K562 (cell line): ENCODE measurements at regions not wholly inside any gene's neighbourhood (a gene's known extent, or its start where the extent isn't known, plus 50 kb on each side); places are given as distances from the start of the nearest gene placed in this dataset.

Source experiments
- ATF7 ChIP-seq: fragments of 450-650 bp; IDR thresholded peaks from 2 replicates; pipeline ENCODE4 v1.7.1; 2014; ENCODE audit warnings: mild to moderate bottlenecking, moderate library complexity
- CREB3L1 ChIP-seq: fragments of 450-650 bp; IDR thresholded peaks from 2 replicates; pipeline ENCODE4 v1.6.1; 2014; ENCODE audit warnings: low read depth, mild to moderate bottlenecking, moderate library complexity, borderline replicate concordance
- MCM5 ChIP-seq: fragments of 450-650 bp; IDR thresholded peaks from 2 replicates; pipeline ENCODE4 v1.6.1; 2016; ENCODE audit warnings: low read depth
- NR2C2 ChIP-seq, 2 experiments: fragments of 200-800 bp in 1 of 2; sonication (Bioruptor generic) in 1 of 2; sonication (generic) in 1 of 2; formaldehyde crosslinking in 1 of 2; IDR thresholded peaks; 2 replicates each; pipeline versions ENCODE4 v1.6.1 to v1.8.0; 2016 to 2022; ENCODE audit warnings: mild to moderate bottlenecking in 1 of 2, missing compliant biosample characterization in 1 of 2, missing genetic modification characterization in 1 of 2, missing genetic modification reagents in 1 of 2
- SAP30 ChIP-seq: fragments of 200-600 bp; sonication (generic); IDR thresholded peaks from 2 replicates; pipeline ENCODE4 v1.6.1; 2012; ENCODE audit warnings: borderline replicate concordance, low read depth, mild to moderate bottlenecking, moderate library complexity, low read length, control low read depth, inconsistent platforms; ENCODE audit not compliant: insufficient read depth, poor library complexity, severe bottlenecking
- TARDBP ChIP-seq: fragments of 450-650 bp; IDR thresholded peaks from 2 replicates; pipeline ENCODE4 v1.6.1; 2016
- TBL1XR1 ChIP-seq, 2 experiments: IDR thresholded peaks; 2 replicates each; pipeline ENCODE4 v1.6.1; 2012; ENCODE audit warnings: improper control_type of control experiment in 2 of 2, low read length in 2 of 2, mild to moderate bottlenecking in 1 of 2
- ZBTB1 ChIP-seq: sonication (generic); formaldehyde crosslinking; IDR thresholded peaks from 2 replicates; pipeline ENCODE4 v1.8.1; 2023; ENCODE audit warnings: missing genetic modification reagents, low read depth, mild to moderate bottlenecking, borderline replicate concordance
- ZBTB43 ChIP-seq: sonication (generic); formaldehyde crosslinking; IDR thresholded peaks from 2 replicates; pipeline ENCODE4 v1.8.0; 2023; ENCODE audit warnings: mild to moderate bottlenecking, missing genetic modification reagents
- ZNF175 ChIP-seq: fragments of 200-800 bp; sonication (Bioruptor generic); IDR thresholded peaks from 2 replicates; pipeline ENCODE4 v1.6.1; 2016; ENCODE audit warnings: low read depth, mild to moderate bottlenecking, missing genetic modification characterization, missing compliant biosample characterization
- ZNF766 ChIP-seq: fragments of 200-800 bp; sonication (Bioruptor generic); conservative IDR thresholded peaks from 2 replicates; pipeline ENCODE4 v1.6.1; 2016; ENCODE audit warnings: missing genetic modification characterization, missing compliant biosample characterization
- ZNF77 ChIP-seq: fragments of 250-450 bp; sonication (Bioruptor Pico); IDR thresholded peaks from 2 replicates; pipeline ENCODE4 v1.5.0; 2020
- ZNF79 ChIP-seq: fragments of 250-450 bp; sonication (Bioruptor Pico); IDR thresholded peaks from 2 replicates; pipeline ENCODE4 v1.4.0; 2020; ENCODE audit warnings: low read depth, mild to moderate bottlenecking, moderate library complexity
- TF ChIP-seq, protein P1 (sequence below), 2 experiments: fragments of 450-650 bp; conservative IDR thresholded peaks; 2 replicates each; pipeline ENCODE4 v1.6.1; 2017; ENCODE audit warnings: mild to moderate bottlenecking in 2 of 2, moderate library complexity in 2 of 2
- TF ChIP-seq, protein P2 (sequence below): sonication (generic); formaldehyde crosslinking; IDR thresholded peaks from 2 replicates; pipeline ENCODE4 v1.8.1; 2023; ENCODE audit warnings: mild to moderate bottlenecking, missing genetic modification reagents
- TF ChIP-seq, protein P3 (sequence below): fragments of 250-450 bp; sonication (Bioruptor Pico); IDR thresholded peaks from 2 replicates; pipeline ENCODE4 v1.4.0; 2020; ENCODE audit warnings: mild to moderate bottlenecking, moderate library complexity, borderline replicate concordance
- TF ChIP-seq, protein P4 (sequence below): fragments of 250-450 bp; sonication (Bioruptor Pico); IDR thresholded peaks from 2 replicates; pipeline ENCODE4 v1.4.0; 2020

- TF ChIP-seq, protein P1, sequence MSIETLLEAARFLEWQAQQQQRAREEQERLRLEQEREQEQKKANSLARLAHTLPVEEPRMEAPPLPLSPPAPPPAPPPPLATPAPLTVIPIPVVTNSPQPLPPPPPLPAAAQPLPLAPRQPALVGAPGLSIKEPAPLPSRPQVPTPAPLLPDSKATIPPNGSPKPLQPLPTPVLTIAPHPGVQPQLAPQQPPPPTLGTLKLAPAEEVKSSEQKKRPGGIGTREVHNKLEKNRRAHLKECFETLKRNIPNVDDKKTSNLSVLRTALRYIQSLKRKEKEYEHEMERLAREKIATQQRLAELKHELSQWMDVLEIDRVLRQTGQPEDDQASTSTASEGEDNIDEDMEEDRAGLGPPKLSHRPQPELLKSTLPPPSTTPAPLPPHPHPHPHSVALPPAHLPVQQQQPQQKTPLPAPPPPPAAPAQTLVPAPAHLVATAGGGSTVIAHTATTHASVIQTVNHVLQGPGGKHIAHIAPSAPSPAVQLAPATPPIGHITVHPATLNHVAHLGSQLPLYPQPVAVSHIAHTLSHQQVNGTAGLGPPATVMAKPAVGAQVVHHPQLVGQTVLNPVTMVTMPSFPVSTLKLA (conservative IDR thresholded peaks at IDR 0.05): no peak
- TF ChIP-seq ZNF175: no peak
- no peak for TF ChIP-seq ZBTB43 (CRISPR knock-in tag)
- no peak for TF ChIP-seq ZNF79 (CRISPR knock-in tag)
- TF ChIP-seq TBL1XR1 (IDR thresholded peaks at IDR 0.05; ENCODE audit: low read length in 2 of 2): no peak
- TF ChIP-seq CREB3L1: no peak
- no peak for TF ChIP-seq ZNF77 (CRISPR knock-in tag)
- TF ChIP-seq, protein P2, sequence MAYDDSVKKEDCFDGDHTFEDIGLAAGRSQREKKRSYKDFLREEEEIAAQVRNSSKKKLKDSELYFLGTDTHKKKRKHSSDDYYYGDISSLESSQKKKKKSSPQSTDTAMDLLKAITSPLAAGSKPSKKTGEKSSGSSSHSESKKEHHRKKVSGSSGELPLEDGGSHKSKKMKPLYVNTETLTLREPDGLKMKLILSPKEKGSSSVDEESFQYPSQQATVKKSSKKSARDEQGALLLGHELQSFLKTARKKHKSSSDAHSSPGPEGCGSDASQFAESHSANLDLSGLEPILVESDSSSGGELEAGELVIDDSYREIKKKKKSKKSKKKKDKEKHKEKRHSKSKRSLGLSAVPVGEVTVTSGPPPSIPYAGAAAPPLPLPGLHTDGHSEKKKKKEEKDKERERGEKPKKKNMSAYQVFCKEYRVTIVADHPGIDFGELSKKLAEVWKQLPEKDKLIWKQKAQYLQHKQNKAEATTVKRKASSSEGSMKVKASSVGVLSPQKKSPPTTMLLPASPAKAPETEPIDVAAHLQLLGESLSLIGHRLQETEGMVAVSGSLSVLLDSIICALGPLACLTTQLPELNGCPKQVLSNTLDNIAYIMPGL (CRISPR knock-in tag): no peak
- TF ChIP-seq, protein P3, sequence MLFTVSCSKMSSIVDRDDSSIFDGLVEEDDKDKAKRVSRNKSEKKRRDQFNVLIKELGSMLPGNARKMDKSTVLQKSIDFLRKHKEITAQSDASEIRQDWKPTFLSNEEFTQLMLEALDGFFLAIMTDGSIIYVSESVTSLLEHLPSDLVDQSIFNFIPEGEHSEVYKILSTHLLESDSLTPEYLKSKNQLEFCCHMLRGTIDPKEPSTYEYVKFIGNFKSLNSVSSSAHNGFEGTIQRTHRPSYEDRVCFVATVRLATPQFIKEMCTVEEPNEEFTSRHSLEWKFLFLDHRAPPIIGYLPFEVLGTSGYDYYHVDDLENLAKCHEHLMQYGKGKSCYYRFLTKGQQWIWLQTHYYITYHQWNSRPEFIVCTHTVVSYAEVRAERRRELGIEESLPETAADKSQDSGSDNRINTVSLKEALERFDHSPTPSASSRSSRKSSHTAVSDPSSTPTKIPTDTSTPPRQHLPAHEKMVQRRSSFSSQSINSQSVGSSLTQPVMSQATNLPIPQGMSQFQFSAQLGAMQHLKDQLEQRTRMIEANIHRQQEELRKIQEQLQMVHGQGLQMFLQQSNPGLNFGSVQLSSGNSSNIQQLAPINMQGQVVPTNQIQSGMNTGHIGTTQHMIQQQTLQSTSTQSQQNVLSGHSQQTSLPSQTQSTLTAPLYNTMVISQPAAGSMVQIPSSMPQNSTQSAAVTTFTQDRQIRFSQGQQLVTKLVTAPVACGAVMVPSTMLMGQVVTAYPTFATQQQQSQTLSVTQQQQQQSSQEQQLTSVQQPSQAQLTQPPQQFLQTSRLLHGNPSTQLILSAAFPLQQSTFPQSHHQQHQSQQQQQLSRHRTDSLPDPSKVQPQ (CRISPR knock-in tag): no peak
- TF ChIP-seq TARDBP: no peak
- TF ChIP-seq ATF7: 0 out of 2 replicates have a peak, but pooled peaks have one; percentile 10
- TF ChIP-seq SAP30: no peak
- no peak for TF ChIP-seq NR2C2 (CRISPR knock-in tag; IDR thresholded peaks at IDR 0.05)
- TF ChIP-seq NR2C2 (tag; IDR thresholded peaks at IDR 0.05): no peak
- no peak for TF ChIP-seq ZNF766 (CRISPR knock-in tag)
- no peak for TF ChIP-seq ZBTB1
- TF ChIP-seq MCM5: no peak
- TF ChIP-seq, protein P4, sequence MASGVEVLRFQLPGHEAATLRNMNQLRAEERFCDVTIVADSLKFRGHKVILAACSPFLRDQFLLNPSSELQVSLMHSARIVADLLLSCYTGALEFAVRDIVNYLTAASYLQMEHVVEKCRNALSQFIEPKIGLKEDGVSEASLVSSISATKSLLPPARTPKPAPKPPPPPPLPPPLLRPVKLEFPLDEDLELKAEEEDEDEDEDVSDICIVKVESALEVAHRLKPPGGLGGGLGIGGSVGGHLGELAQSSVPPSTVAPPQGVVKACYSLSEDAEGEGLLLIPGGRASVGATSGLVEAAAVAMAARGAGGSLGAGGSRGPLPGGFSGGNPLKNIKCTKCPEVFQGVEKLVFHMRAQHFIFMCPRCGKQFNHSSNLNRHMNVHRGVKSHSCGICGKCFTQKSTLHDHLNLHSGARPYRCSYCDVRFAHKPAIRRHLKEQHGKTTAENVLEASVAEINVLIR (CRISPR knock-in tag): no peak
These were observed 80.5 kb upstream of the SETMAR start (continued) for GRCh38 chr3:4222574-4223175.
